ENCODE measurements at regions not wholly inside any gene's neighbourhood (a gene's known extent, or its start where the extent isn't known, plus 50 kb on each side); places are given as distances from the start of the nearest gene placed in this dataset.
A peak's percentile ranks its signal among the peaks of the same experiment; 100 is the strongest.

GRCh38 chr14:96638041-96638855, 136.1 kb downstream of the PAPOLA start:
- DNase-seq: no peak

- DNase-seq: no peak
Observed at GRCh38 chr14:96639550-96639949, 137.4 kb downstream of the PAPOLA start.

GRCh38 chr14:96648506-96649326, 146.5 kb downstream of the PAPOLA start:
- DNase-seq: no peak

- DNase-seq: no peak
Observed at GRCh38 chr14:96649327-96649601, 147.1 kb downstream of the PAPOLA start.

GRCh38 chr14:96653597-96653996, 143.6 kb upstream of the VRK1 start:
- no peak for DNase-seq

GRCh38 chr14:96658611-96659010, 138.6 kb upstream of the VRK1 start:
- no peak for DNase-seq

GRCh38 chr14:96660123-96660522, 137.1 kb upstream of the VRK1 start:
- no peak for DNase-seq

- no peak for DNase-seq
Observed at GRCh38 chr14:96660667-96661066, 136.5 kb upstream of the VRK1 start.

- no peak for DNase-seq
Observed at GRCh38 chr14:96661244-96661969, 135.8 kb upstream of the VRK1 start.

- peak; percentile 1 to 51 for DNase-seq
Observed at GRCh38 chr14:96662116-96662970, 134.8 kb upstream of the VRK1 start.

GRCh38 chr14:96663076-96663475, 134.1 kb upstream of the VRK1 start:
- no peak for DNase-seq

GRCh38 chr14:96663491-96664067, 133.6 kb upstream of the VRK1 start:
- DNase-seq: no peak

GRCh38 chr14:96666088-96666487, 131.1 kb upstream of the VRK1 start:
- no peak for DNase-seq

- no peak for DNase-seq
Observed at GRCh38 chr14:96670391-96670790, 126.8 kb upstream of the VRK1 start.

GRCh38 chr14:96671218-96671617, 126.0 kb upstream of the VRK1 start:
- DNase-seq: no peak

GRCh38 chr14:96673706-96674105, 123.5 kb upstream of the VRK1 start:
- no peak for DNase-seq

- DNase-seq: no peak
Observed at GRCh38 chr14:96674121-96674520, 123.1 kb upstream of the VRK1 start.

- no peak for DNase-seq
Observed at GRCh38 chr14:96676166-96676565, 121.0 kb upstream of the VRK1 start.

GRCh38 chr14:96681829-96682228, 115.4 kb upstream of the VRK1 start:
- DNase-seq: no peak

- no peak for DNase-seq
Observed at GRCh38 chr14:96682401-96682800, 114.8 kb upstream of the VRK1 start.

- no peak for DNase-seq
Observed at GRCh38 chr14:96683562-96684289, 113.5 kb upstream of the VRK1 start.

- DNase-seq: no peak
Observed at GRCh38 chr14:96686126-96686525, 111.1 kb upstream of the VRK1 start.
